ENCODE measurements at regions not wholly inside any gene's neighbourhood (a gene's known extent, or its start where the extent isn't known, plus 50 kb on each side); places are given as distances from the start of the nearest gene placed in this dataset.

DNA sequence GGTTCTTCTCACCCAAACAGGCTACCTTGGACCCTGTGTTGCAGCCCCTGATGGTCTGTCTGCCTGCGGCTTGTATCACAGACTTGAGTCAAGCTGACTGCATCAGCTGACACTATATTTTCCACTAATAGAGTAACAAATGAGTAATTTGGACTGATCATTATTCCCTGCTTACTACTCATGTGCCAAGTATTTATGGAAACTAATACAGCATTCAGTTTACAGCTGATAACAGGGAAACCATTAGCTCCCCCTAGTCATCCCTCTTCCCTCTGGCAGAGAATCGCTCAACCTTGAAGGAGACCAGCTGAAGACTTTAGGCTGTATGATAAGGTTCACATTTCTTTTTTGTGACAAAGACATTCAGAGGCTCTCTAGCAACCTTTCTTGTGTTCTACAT lies 116.6 kb upstream of the SYT6 start:
- intact Hi-C loops (cut with micrococcal nuclease; ENCODE audit: unreplicated experiment) = no loop called here
- no TSS peak for BruUV-seq (replicated peaks)
- Histone ChIP-seq H3K9me3 (ENCODE audit: insufficient read depth, low read depth) (no peaks in the 10 kb centered on the region), H4K20me1 (ENCODE audit: insufficient read depth) (no peaks in the 10 kb centered on the region), H3K4me3 (no peak overlapping the region), H2AFZ (no peak overlapping the region), H3K4me2 (no peak overlapping the region), H3K9me2 (ENCODE audit: insufficient read depth) (no peaks in the 10 kb centered on the region), H3K27ac (no peak overlapping the region), H3K79me2 (ENCODE audit: low read depth) (no peaks in the 10 kb centered on the region), H3F3A (ENCODE audit: insufficient read depth, low read depth) (no peaks in the 10 kb centered on the region; the same call in 1 of the 2 replicates), H3K36me3 (ENCODE audit: low read depth) (no peaks in the 10 kb centered on the region), H3K27me3 (ENCODE audit: insufficient read depth, low read depth) (no peaks in the 10 kb centered on the region), H3K4me1 (replicated peaks; ENCODE audit: insufficient read depth) (no peaks in the 10 kb centered on the region)
- no peak for TF ChIP-seq EZH2 (IDR thresholded peaks at IDR 0.05; ENCODE audit: low read depth)
- TF ChIP-seq, protein P1, sequence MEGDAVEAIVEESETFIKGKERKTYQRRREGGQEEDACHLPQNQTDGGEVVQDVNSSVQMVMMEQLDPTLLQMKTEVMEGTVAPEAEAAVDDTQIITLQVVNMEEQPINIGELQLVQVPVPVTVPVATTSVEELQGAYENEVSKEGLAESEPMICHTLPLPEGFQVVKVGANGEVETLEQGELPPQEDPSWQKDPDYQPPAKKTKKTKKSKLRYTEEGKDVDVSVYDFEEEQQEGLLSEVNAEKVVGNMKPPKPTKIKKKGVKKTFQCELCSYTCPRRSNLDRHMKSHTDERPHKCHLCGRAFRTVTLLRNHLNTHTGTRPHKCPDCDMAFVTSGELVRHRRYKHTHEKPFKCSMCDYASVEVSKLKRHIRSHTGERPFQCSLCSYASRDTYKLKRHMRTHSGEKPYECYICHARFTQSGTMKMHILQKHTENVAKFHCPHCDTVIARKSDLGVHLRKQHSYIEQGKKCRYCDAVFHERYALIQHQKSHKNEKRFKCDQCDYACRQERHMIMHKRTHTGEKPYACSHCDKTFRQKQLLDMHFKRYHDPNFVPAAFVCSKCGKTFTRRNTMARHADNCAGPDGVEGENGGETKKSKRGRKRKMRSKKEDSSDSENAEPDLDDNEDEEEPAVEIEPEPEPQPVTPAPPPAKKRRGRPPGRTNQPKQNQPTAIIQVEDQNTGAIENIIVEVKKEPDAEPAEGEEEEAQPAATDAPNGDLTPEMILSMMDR (conservative IDR thresholded peaks at IDR 0.05) = no peak
- CTCF ChIA-PET = no interaction called here
- DNase-seq = no peak
- POLR2A ChIA-PET (ENCODE audit: unreplicated experiment) = interaction anchor here (0.5 kb wide), 1 partner anchor 731 kb away, joined by 3 read pairs; no protein-coding TSS in a partner anchor

DNA sequence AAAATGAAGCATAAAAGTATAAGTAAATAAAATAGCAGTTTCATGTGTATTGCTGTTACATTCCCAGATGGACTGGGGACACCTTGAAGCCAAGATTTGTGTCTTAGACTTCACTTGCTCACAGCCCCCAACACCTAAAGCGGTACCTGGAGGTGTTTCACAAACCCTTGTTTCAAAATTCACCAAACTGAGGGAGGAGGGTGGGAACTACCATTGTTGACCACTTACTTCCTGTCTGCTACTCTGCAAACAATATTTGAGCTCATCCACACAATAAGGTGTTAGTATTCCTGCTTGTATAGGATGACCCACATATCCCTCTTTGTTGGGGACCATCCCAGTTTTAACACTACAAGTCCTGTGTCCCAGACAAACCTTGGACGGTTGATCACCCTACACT lies 115.9 kb upstream of the SYT6 start:
- POLR2A ChIA-PET (ENCODE audit: unreplicated experiment) = interaction anchor here (0.5 kb wide), 1 partner anchor 732 kb away, joined by 3 read pairs; no protein-coding TSS in a partner anchor
- Histone ChIP-seq H3K4me1 (replicated peaks; ENCODE audit: insufficient read depth) (no peaks in the 10 kb centered on the region), H3K36me3 (ENCODE audit: low read depth) (no peaks in the 10 kb centered on the region), H3K9me3 (ENCODE audit: insufficient read depth, low read depth) (no peaks in the 10 kb centered on the region), H3K27ac (no peak overlapping the region), H3K79me2 (ENCODE audit: low read depth) (no peaks in the 10 kb centered on the region), H3K4me3 (no peak overlapping the region), H3K9me2 (ENCODE audit: insufficient read depth) (no peaks in the 10 kb centered on the region), H3K4me2 (no peak overlapping the region), H3F3A (ENCODE audit: insufficient read depth, low read depth) (no peaks in the 10 kb centered on the region; the same call in 1 of the 2 replicates), H2AFZ (no peak overlapping the region), H4K20me1 (ENCODE audit: insufficient read depth) (no peaks in the 10 kb centered on the region), H3K27me3 (ENCODE audit: insufficient read depth, low read depth) (no peaks in the 10 kb centered on the region)
- no peak for TF ChIP-seq EZH2 (IDR thresholded peaks at IDR 0.05; ENCODE audit: low read depth)
- TF ChIP-seq, protein P1 (conservative IDR thresholded peaks at IDR 0.05) = no peak
- CTCF ChIA-PET = no interaction called here
- intact Hi-C loops (cut with micrococcal nuclease; ENCODE audit: unreplicated experiment) = no loop called here
- DNase-seq = no peak
- BruUV-seq (replicated peaks) = no TSS peak

DNA sequence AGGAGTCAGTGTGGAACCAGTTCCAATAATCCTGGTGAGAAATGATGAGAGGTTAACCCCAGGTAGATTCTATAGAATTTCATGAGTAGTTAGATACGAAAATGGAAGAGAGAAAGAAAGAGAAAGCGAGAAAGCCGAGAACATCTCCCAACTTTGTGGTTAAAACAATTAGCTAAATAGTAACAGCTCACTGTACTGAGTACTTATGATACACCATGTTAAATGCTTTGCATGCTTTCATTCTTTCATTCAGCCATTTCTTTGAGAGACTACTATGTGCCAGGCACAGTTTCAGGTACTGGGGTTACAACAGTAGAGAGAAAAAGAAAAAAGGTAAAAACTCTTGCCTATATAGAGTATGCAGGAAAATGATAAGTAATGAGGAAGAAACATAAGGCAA lies 109.7 kb upstream of the SYT6 start:
- Histone ChIP-seq H4K20me1 (ENCODE audit: insufficient read depth) (no peaks in the 10 kb centered on the region), H3F3A (ENCODE audit: insufficient read depth, low read depth) (no peaks in the 10 kb centered on the region), H3K4me2 (no peak overlapping the region), H3K4me3 (no peak overlapping the region), H3K79me2 (ENCODE audit: low read depth) (no peaks in the 10 kb centered on the region), H3K36me3 (ENCODE audit: low read depth) (no peaks in the 10 kb centered on the region), H3K27ac (no peak overlapping the region), H3K27me3 (ENCODE audit: insufficient read depth, low read depth) (no peaks in the 10 kb centered on the region), H3K9me3 (ENCODE audit: insufficient read depth, low read depth) (no peaks in the 10 kb centered on the region), H3K4me1 (replicated peaks; ENCODE audit: insufficient read depth) (no peaks in the 10 kb centered on the region), H2AFZ (no peak overlapping the region), H3K9me2 (ENCODE audit: insufficient read depth) (no peaks in the 10 kb centered on the region)
- TF ChIP-seq EZH2 (IDR thresholded peaks at IDR 0.05; ENCODE audit: low read depth) = no peak
- TF ChIP-seq, protein P1 (conservative IDR thresholded peaks at IDR 0.05) = no peak
- ChIA-PET CTCF (no interaction called here), POLR2A (ENCODE audit: unreplicated experiment) (no interaction called here)
- BruUV-seq (replicated peaks) = no TSS peak
- DNase-seq = no peak
- intact Hi-C loops (cut with micrococcal nuclease; ENCODE audit: unreplicated experiment) = no loop called here

Data from PC-9 (cell line).